Suppressor macrophage treated with lipopolysaccharide for 1 hour (primary cell): ENCODE measurements at regions not wholly inside any gene's neighbourhood (a gene's known extent, or its start where the extent isn't known, plus 50 kb on each side); places are given as distances from the start of the nearest gene placed in this dataset.
"Not testable (repeated sequence)": the region's sequence is repeated elsewhere in the genome, so short reads cannot be mapped to it uniquely, and the experiment has no call there.

Experiments
- DNase-seq, 3 donors: peaks; one replicate each; pipeline ENCODE4 v3.0.0-alpha.2; 2020 to 2022

DNA sequence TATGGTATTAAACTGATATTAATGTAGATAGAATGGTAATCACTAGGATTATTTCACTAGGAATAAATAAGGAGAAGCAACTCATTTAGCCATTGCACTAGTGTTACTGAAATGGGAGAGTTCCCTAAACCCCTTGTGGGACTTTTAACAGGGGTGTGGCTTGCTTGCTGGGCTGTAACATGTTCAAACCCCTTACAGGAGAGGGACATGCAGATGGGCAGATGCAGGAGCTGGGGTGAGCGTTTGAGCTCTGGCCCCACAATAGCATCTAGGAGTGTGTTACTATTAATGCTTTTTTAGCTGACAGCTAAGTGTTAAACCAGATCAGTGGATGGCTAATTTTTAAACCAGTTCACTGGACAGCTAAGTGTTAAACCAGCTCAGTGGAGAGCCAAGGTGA, 89.3 kb upstream of the ST8SIA4 start:
- DNase-seq: no peak

DNA sequence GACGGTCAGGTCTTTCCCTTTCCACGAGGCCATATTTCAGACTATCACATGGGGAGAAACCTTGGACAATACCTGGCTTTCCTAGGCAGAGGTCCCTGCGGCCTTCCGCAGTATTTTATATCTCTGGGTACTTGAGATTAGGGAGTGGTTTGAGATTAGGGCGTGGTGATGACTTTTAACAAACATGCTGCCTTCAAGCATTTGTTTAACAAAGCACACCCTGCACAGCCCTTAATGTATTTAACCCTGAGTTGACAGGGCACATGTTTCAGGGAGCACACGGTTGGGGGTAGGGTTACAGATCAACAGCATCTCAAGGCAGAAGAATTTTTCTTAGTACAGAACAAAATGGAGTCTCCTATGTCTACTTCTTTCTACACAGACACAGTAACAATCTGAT, 80.5 kb upstream of the ST8SIA4 start:
- not testable (repeated sequence) for DNase-seq

DNA sequence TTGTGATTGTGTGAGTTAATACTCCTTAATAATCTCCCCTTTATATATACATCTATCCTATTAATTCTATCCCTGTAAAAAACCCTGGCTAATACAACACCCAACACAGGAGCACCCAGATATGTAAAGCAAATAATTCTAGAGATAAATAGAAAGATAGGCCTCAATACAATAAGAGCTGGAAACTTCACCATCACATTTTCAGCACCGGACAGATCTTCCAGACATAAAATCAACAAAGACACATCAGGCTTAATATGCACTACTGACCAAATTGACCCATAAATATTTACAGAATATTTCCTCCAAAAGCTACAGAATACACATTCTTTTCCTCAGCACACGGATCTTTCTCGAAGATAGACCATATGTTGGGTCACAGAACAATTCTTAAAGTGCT, 71.0 kb upstream of the ST8SIA4 start:
- no peak for DNase-seq

DNA sequence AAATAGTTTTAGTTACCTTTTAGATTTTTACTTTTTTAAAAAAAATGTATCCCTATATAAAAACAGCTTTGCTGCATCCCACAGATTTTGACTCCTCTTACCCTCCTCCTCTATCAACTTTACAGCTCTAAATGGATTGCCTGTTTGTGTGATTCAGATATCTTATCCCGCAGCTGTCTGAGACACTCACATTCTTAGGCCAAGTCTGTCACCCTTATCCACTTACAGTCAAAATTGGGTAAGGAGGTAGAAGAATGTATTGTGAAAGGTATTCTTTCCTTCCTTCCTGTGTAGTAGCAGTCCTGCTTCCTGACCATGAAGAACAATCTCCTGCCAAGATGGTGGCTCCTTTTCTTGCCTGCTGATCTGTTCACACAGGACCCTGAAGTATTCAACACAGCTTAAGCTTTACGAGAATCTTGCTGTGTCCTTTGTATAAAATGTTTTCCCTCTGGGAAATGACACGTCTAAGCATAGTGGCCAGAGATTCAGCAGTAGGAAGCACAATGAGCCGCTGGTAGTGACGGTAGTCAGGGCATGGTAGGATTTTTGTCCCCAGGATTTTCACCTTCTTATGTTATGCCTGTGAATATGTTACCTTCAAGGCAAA, 67.7 kb upstream of the ST8SIA4 start:
- DNase-seq: no peak

DNA sequence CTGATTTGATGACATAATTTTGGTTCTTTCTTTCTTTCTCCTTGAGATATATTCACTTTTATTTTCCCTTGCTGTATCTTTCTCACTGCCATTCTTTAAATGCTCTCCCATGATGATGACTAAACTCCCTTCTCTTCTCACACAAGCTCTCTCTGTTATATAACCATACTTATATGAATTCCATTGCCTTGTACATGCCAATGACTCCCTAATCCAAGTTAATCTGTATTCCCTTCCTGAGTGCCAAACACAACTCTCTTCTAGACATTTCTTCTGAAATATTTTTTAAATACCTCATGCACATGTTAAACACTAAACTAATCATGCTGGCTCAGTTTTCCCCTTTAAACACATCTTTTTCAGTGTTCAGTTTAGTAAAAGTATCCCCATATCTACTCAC, 62.2 kb upstream of the ST8SIA4 start:
- no peak for DNase-seq
